Kidney glomerular epithelial cell (primary cell): ENCODE measurements at regions not wholly inside any gene's neighbourhood (a gene's known extent, or its start where the extent isn't known, plus 50 kb on each side); places are given as distances from the start of the nearest gene placed in this dataset.
"Not testable (repeated sequence)": the region's sequence is repeated elsewhere in the genome, so short reads cannot be mapped to it uniquely, and the experiment has no call there.

ENCODE experiments used
- DNase-seq: peaks from one replicate; lab custom pipeline; 2025; lab: John Stamatoyannopoulos, UW

DNA sequence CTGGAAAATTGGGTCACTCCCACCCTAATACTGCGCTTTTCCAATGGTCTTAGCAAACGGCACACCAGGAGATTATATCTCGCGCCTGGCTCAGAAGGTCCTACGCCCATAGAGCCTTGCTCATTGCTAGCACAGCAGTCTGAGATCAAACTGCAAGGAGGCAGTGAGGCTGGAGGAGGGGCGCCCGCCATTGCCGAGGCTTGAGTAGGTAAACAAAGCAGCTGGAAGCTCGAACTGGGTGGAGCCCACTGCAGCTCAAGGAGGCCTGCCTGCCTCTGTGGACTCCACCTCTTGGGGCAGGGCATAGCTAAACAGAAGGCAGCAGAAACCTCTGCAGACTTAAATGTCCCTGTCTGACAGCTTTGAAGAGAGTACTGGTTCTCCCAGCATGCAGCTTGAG, 362.6 kb upstream of the GOT2 start:
- not testable (repeated sequence) for DNase-seq

GRCh38 chr16:59090541-59090940, 356.4 kb upstream of the GOT2 start:
- peak; percentile 14 for DNase-seq

DNA sequence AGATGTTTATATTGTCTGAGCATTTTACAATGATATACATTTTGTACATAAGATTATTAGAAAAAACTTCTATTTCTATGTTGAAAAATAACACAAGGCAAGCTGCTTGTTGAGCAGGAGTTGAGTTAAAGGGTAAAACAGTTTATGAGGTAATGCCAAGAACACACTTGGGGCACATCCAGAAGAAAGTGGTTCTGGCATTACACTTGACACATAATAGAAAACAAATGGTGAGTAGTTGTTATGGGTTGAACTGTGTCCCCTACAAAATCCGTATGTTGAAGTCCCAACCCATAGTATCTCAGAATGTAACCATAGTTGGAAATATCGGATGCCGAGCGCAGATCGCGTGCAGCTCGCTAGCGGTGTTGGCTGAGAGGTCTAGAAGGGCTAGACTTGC, 354.3 kb upstream of the GOT2 start:
- no peak for DNase-seq

DNA sequence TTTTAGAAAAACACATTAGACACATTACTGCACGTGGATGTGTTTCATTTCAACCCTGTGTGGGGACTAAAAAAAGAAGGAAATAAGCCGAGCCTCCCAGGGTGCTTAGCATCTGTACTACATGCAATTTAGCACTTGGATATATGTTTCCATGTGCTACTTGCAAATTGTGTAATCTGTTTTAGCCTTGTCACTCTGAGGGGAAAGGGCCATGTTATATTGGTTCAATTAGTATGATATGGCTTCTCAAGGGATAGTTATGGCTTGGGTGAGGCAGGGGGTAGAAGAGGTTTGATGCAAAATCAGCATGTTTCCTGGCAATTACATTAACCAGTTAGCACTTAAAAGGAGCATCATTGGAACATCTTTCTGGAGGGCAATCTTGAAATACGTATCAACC, 353.5 kb upstream of the GOT2 start:
- DNase-seq: no peak

DNA sequence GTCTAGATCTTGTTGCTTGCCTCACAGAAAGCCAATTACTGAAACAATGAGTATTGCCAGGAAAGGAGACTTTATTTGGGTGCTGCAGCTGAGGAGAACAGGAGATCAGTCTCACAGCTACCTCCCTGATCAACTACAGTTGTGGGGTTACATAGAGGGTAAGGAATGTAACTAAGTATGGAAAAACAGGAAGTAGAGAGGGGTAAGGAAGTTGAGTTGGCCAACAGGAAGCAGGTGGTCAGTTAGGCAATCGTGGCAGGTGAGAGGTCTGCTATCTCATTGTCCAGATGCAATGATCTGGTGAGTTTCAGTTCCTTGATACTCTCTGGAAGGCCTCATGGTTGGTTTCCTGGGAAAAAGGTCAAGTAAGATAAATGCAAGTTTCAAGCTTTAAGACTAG, 333.1 kb upstream of the GOT2 start:
- DNase-seq: peak; percentile 29

GRCh38 chr16:59060207-59060606, 326.1 kb upstream of the GOT2 start:
- DNase-seq: peak; percentile 88

DNA sequence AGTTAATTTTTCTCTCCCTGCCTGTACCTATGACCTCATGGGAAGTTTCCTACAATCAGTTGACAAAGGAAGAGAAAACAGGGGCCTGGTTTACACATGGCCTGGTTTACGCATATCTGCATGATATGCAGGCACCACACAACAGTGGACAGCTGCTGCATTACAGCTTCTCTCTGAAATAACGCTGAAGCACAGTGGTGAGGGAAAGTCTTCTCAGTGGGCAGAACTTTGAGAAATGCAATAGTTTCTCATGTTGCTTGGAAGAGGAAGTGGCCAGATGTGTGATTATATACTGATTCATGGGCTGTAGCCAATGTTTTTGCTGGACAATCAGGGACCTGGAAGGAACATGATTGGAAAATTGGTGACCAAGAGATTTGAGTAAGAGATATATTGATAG, 324.1 kb upstream of the GOT2 start:
- DNase-seq: no peak

DNA sequence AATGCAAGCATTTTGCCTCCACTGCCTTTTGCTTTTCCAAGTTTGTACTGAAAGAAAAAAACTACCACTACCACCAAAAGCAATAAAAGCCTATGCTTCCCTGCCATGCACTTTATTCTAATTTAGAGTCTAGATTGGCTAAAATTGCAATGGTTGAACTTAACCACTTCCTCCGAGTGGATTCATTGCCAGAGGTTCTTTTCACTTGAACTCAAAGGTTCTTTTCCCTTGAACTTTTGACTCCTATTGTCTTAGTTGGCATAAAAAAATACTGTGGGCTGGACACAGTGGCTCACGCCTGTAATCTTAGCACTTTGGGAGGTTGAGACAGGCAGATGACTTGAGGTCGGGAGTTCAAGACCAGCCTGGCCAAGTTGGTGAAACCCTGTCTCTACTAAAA, 319.8 kb upstream of the GOT2 start:
- DNase-seq: no peak

GRCh38 chr16:59052231-59052630, 318.1 kb upstream of the GOT2 start:
- DNase-seq: peak; percentile 28

DNA sequence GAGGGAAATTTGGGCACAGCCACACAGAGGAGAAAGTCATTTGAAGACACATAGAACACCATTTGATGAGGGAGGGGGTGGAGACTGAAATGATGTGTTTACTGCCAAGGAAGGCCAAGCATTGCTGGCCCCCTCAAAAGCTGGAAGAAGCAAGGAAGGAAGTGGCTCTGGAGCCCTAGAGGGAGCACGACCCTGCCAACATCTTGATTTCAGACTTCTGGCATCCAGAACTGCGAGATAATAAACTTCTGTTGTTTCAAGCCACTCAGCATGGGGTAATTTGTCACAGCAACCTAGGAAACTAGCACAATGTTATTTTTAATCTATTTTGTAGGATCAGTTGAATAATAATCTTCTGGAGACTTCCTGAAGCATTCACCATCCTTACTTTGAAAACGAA, 314.8 kb upstream of the GOT2 start:
- DNase-seq: no peak

- no peak for DNase-seq
Measured at GRCh38 chr16:59047114-59047513, 313.0 kb upstream of the GOT2 start.

DNA sequence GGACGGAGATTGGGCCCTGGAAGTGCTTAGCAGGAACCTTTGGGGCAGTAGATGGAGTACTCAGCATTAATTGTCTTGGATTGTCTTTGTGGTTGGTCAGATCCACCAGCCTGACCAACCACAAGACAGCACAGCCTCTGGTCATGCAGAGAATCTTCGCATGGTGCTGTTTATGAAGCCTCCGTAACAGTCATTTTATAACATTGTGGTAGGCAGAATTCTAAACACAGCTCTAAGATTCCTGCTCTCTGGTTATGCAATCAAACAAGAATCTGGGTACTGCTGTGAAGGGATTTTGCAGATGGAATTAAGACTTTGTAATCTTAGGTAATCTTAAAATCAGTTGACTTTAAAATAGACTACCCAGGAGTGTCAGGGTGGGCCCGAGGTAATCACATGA, 312.2 kb upstream of the GOT2 start:
- DNase-seq: no peak

- no peak for DNase-seq
Measured at GRCh38 chr16:59045501-59045900, 311.4 kb upstream of the GOT2 start.

DNA sequence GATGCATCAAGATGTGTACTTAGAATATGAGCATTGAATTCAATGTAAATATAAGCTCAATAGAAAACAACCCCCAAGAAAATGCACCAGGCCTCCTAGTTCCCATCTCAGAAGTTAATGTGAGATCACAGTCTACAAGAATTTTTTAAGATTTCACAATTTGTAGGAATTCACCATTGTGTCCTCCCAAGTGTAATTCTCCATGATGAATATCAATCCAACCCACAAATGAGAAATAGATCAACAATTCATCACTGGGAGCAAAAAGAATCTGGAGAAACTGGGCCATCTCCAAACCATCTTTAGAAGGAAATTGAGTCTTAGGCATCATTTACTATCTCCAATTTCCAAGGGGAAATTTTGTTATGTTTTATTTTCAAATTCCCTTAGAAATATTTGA, 310.5 kb upstream of the GOT2 start:
- DNase-seq: peak; percentile 14

- DNase-seq: no peak
Measured at GRCh38 chr16:59042301-59042700, 308.2 kb upstream of the GOT2 start.

- DNase-seq: no peak
Measured at GRCh38 chr16:59039066-59039720, 305.1 kb upstream of the GOT2 start.

- DNase-seq: no peak
Measured at GRCh38 chr16:59030923-59031485, 296.9 kb upstream of the GOT2 start.

DNA sequence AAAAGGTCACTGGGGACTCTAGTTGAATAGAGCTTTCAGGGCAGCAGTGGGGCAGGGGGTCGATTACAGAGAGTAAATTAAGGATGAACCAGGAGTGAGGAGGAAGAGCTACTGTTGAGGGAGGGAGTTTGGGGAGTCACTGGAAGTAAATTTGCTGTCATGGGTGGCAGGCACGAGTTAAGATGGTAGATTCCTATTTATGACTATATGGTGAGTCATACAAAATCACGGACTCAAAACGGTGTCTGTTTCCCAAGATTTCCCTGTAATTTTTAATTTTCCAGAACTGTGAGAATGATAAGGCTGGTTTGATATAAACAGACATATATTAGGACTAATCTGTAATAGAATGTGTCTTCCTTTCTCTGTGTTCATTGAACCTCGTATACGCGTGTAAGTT, 287.6 kb upstream of the GOT2 start:
- DNase-seq: peak; percentile 34

GRCh38 chr16:59013930-59014329, 279.8 kb upstream of the GOT2 start:
- no peak for DNase-seq

GRCh38 chr16:58999762-59000161, 265.6 kb upstream of the GOT2 start:
- DNase-seq: no peak

DNA sequence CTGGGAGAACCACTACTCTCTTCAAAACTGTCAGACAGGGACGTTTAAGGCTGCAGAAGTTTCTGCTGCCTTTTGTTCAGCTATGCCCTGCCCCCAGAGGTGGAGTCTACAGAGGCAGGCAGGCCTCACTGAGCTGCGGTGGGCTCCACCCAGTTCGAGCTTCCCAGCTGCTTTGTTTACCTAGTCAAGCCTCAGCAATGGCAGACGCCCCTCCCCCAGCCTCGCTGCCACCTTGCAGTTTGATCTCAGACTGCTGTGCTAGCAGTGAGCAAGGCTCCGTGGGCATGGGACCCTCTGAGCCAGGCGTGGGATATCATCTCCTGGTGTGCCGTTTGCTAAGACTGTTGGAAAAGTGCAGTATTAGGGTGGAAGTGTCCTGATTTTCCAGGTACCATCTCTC, 258.6 kb upstream of the GOT2 start:
- DNase-seq: not testable (repeated sequence)

DNA sequence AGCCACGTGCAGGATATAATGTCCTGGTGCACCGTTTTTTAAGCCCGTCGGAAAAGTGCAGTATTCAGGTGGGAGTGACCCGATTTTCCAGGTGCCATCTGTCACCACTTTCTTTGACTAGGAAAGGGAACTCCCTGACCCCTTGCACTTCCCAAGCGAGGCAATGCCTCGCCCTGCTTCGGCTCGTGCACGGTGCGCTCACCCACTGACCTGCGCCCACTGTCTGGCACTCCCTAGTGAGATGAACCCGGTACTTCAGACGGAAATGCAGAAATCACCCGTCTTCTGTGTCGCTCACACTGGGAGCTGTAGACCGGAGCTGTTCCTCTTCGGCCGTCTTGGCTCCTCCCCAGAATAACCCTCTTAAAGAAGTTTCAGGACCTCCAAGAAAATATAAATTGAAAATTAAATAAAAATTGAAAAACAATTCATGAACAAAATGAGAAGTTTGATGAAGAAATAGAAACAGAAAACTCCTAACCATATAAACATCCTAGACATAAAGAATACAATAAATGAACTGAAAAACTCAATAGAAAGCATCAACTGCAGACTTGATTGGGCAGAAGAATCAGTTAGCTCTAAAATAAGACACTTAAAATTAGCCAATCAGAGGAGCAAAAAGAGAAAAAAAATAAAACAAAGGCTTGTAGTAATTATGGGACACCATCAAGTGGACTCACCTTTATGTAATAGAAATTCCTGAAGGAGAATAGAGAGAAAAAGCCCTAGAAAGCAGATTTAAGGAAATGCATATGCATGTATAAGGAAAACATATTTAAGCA, 249.3 kb upstream of the GOT2 start:
- DNase-seq: not testable (repeated sequence)

DNA sequence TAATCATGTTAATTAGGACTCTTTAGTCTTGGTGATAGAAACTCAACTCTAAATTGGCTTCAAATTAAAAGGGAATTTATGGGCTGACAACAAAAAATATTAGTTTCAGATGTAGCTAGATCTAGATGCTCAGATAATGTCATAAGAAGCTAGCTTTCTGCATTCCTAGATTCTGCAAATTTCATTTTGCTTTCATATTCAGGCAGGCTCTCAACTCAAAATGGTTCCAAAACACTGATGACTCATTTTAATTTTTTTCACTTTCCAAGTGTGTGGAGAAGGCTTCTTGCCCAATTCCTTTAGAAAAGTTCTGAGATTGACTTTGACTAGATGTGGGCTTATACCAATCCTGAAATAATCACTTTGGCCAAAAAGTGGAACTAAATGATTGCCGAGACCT, 236.7 kb upstream of the GOT2 start:
- no peak for DNase-seq
